ENCODE measurements at regions not wholly inside any gene's neighbourhood (a gene's known extent, or its start where the extent isn't known, plus 50 kb on each side); places are given as distances from the start of the nearest gene placed in this dataset.

- no peak for DNase-seq
Observed at GRCh38 chr14:43956741-43957140, 550.3 kb downstream of the FSCB start.

- DNase-seq = no peak
Observed at GRCh38 chr14:43949400-43949799, 557.7 kb downstream of the FSCB start.

- DNase-seq = no peak
Observed at GRCh38 chr14:43939836-43940235, 567.2 kb downstream of the FSCB start.

- DNase-seq = no peak
Observed at GRCh38 chr14:43938588-43939281, 568.3 kb downstream of the FSCB start.

GRCh38 chr14:43937001-43937400, 570.1 kb downstream of the FSCB start:
- DNase-seq = no peak

GRCh38 chr14:43934102-43934501, 573.0 kb downstream of the FSCB start:
- DNase-seq = no peak

- DNase-seq = no peak
Observed at GRCh38 chr14:43914041-43914693, 592.9 kb downstream of the FSCB start.

- no peak for DNase-seq
Observed at GRCh38 chr14:43903209-43903608, 603.9 kb downstream of the FSCB start.

GRCh38 chr14:43901911-43902673, 605.0 kb downstream of the FSCB start:
- no peak for DNase-seq

- no peak for DNase-seq
Observed at GRCh38 chr14:43900173-43900655, 606.9 kb downstream of the FSCB start.

GRCh38 chr14:43898687-43899086, 608.4 kb downstream of the FSCB start:
- DNase-seq = no peak

- DNase-seq = no peak
Observed at GRCh38 chr14:43896044-43896443, 611.0 kb downstream of the FSCB start.

GRCh38 chr14:43894534-43894933, 612.5 kb downstream of the FSCB start:
- DNase-seq = no peak

GRCh38 chr14:43887523-43887922, 619.6 kb downstream of the FSCB start:
- no peak for DNase-seq

- no peak for DNase-seq
Observed at GRCh38 chr14:43877351-43877960, 629.6 kb downstream of the FSCB start.

GRCh38 chr14:43872752-43873655, 634.1 kb downstream of the FSCB start:
- DNase-seq = no peak

GRCh38 chr14:43872222-43872621, 634.9 kb downstream of the FSCB start:
- no peak for DNase-seq

GRCh38 chr14:43858981-43859380, 648.1 kb downstream of the FSCB start:
- DNase-seq = no peak

- DNase-seq = no peak
Observed at GRCh38 chr14:43855556-43855955, 651.5 kb downstream of the FSCB start.

GRCh38 chr14:43853541-43853940, 653.5 kb downstream of the FSCB start:
- no peak for DNase-seq

- no peak for DNase-seq
Observed at GRCh38 chr14:43803076-43803689, 703.9 kb downstream of the FSCB start.
